HG02623 (cell line): ENCODE measurements at regions not wholly inside any gene's neighbourhood (a gene's known extent, or its start where the extent isn't known, plus 50 kb on each side); places are given as distances from the start of the nearest gene placed in this dataset.

Experiments
- ATAC-seq: cut with Tn5 transposase; IDR thresholded peaks from one replicate; pipeline ENCODE4 v1.9.1; 2021; ENCODE audit warnings: moderate library complexity; ENCODE audit not compliant: unreplicated experiment

DNA sequence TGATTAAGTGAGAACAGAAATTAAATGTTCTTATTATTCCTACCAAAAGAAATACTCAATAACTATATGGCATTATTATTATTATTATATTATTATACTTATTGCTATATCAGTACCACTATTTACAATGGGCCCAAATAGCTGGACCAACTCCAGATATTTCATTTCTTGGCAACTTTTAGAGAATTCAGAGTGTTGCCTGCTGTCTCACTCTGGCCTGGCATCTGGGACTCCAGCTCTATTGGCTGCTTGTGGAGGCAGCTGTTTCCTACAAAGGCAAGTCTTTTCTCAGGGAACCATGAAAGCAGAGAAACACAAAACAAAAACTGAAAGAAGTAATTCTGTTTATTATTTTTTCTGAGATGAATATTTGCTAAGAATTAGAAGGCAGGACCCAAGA is 105.1 kb upstream of the SORCS1 start:
- no peak for ATAC-seq

DNA sequence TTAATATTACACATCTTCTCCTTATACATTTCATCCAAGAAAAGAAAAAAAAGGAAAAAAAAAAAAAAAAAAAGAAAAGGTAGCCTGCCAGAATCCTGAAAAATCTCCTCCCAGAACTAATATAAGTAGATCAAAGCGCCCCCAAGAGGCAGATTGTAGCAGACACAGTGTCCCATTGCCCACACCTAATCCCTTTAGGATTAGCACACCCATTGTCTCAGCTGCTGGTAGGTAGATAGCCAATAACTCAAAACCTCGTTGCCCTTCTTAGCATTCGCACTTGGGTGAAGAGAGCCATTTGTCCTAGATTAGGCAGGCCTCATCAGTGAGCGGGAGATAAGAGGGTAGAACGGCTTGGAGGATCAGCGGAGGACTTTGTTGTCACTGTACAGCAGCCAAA is 100.2 kb upstream of the SORCS1 start:
- no peak for ATAC-seq

DNA sequence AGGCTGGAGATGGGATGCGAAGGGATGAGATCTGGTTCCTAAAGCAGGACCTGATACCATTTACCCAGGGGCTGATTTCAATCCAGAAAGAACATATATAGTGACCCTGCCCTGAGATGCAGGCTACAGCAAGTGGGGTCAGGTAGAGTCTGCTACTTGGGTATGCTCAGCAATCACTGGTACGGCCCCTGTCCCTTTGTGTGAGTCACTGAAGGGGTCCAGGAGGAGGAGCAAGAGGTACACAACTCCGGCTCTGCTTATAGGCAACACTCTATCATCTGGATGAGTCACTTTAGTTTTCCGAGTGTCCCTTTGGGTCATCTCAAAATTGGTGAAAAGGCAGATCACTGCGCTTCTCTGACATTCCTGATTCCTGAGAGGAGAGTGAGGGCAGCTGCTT is 79.6 kb upstream of the SORCS1 start:
- ATAC-seq, result no peak

DNA sequence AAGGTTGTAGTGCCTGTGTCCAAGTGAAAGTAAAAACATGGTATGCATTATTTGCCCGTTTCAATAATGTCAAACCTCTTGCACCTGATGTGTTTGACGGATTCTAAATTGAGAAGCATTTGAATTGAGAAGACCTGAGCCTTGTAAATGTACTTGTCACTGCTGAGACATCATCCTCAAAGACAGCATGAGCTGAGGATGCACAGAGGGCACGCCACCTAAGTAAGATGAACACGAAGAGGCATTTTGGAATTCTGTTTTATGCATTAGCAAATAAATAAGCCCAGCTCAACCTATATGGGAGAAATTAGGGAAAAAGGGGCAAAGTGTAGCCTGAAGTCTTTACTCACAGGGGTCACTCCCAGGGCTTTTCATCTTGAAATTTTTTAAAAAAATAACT is 73.8 kb upstream of the SORCS1 start:
- ATAC-seq, result no peak

DNA sequence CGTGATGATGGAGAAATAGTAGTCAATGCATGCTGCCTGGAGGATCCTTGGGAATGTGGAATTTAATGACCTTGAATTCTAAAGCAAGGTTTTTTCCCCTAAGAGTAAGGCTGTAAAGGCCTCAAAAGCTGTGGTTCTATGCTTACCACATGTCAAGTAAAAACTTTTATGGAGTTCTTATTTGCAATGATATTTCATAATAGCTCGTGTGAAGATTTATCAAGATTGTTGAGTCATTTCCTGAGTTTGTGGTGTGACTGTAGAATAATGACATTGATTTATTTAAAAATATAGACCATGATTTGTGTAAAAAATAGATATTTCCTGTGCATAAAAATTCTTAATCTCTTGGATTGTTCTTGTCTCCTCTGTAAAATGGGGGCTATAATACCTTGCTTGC is 67.5 kb upstream of the SORCS1 start:
- no peak for ATAC-seq

DNA sequence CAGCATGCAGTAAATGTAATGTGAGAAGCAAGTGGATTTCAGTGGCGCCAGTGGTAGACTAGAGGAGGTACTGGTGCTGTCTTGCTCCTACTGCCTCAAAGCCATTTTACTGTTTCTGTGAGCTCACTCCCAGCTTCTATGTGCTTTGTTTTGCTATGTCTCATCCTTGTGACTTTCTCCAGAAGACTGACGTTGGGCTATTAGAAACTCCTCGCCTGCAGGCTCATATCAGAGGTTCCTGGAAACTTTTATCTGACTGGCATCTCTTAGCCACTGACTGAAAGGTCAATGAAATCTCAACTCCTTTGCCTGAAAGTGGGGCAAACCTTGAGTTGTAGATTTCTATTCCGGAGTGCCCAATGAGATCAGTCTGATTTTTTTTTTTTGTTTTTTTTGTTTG is 66.4 kb upstream of the SORCS1 start:
- ATAC-seq, result no peak

DNA sequence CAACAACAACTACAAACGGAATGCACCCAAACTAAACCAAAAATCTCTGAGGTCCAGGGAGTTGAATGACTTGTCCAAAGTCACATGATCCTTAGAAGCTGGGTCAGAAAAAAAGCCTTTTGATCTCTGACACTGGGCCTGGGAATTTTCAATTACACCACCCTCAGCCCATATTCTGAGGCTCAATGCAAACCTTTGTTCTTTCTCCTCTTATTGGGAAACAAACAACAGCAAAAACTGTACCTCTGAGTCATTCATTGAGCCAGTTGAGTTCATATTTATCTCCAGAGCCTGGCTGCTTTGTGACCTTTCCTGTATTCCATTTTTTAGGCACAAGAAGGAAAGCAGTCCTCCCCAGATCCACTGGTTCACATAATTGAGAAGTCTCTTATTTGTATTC is 51.2 kb upstream of the SORCS1 start:
- no peak for ATAC-seq
